GM10266 (cell line): ENCODE measurements at regions not wholly inside any gene's neighbourhood (a gene's known extent, or its start where the extent isn't known, plus 50 kb on each side); places are given as distances from the start of the nearest gene placed in this dataset.

Source experiments
- DNase-seq: peaks from one replicate; pipeline ENCODE4 v3.0.0; 2012; ENCODE audit errors: extremely low spot score
- CTCF ChIP-seq: IDR thresholded peaks from 2 replicates; pipeline ENCODE4 v1.5.1; 2012; ENCODE audit warnings: mild to moderate bottlenecking, low read depth; ENCODE audit not compliant: control insufficient read depth, insufficient read depth; ENCODE audit errors: missing control alignments

- DNase-seq: no peak
- TF ChIP-seq CTCF: no peak
These were observed 250.5 kb downstream of the GLI2 start for GRCh38 chr2:120985997-120986651.

GRCh38 chr2:120986898-120987650 lies 251.4 kb downstream of the GLI2 start:
- no peak for TF ChIP-seq CTCF
- no peak for DNase-seq

- TF ChIP-seq CTCF: no peak
- no peak for DNase-seq
These were observed 252.5 kb downstream of the GLI2 start for GRCh38 chr2:120988051-120988699.

GRCh38 chr2:120988700-120989511 lies 253.2 kb downstream of the GLI2 start:
- TF ChIP-seq CTCF: no peak
- DNase-seq: no peak

GRCh38 chr2:120989512-120990441 lies 254.1 kb downstream of the GLI2 start:
- no peak for DNase-seq
- TF ChIP-seq CTCF: no peak

GRCh38 chr2:120990451-120990871 lies 254.8 kb downstream of the GLI2 start:
- no peak for DNase-seq
- no peak for TF ChIP-seq CTCF
